Mesodermal cell (in vitro differentiated cells): ENCODE measurements at regions not wholly inside any gene's neighbourhood (a gene's known extent, or its start where the extent isn't known, plus 50 kb on each side); places are given as distances from the start of the nearest gene placed in this dataset.
"Not testable (repeated sequence)": the region's sequence is repeated elsewhere in the genome, so short reads cannot be mapped to it uniquely, and the experiment has no call there.

Source experiments
- H3K27ac ChIP-seq: 2 replicates; pipeline ENCODE4 v1.7.0; 2013; ENCODE audit warnings: mild to moderate bottlenecking, low read depth, low read length, moderate library complexity; ENCODE audit not compliant: severe bottlenecking
- H3K36me3 ChIP-seq: 2 replicates; pipeline ENCODE4 v1.7.1; 2013; ENCODE audit warnings: mild to moderate bottlenecking, low read length, moderate library complexity; ENCODE audit not compliant: control insufficient read depth, insufficient read depth
- H3K4me1 ChIP-seq: one replicate; pipeline ENCODE4 v1.7.1; 2013; ENCODE audit warnings: mild to moderate bottlenecking, low read length; ENCODE audit not compliant: insufficient read depth, control insufficient read depth, poor library complexity, severe bottlenecking
- H3K4me3 ChIP-seq: 2 replicates; pipeline ENCODE4 v1.7.0; 2013; ENCODE audit warnings: low read length, control low read depth, mild to moderate bottlenecking; ENCODE audit not compliant: insufficient read depth, poor library complexity, severe bottlenecking; ENCODE audit errors: extremely low read depth
- H3K9me3 ChIP-seq: 2 replicates; pipeline ENCODE4 v1.7.1; 2013; ENCODE audit warnings: mild to moderate bottlenecking, low read length, moderate library complexity; ENCODE audit not compliant: control insufficient read depth
- WGBS, 2 experiments: methylation state at CpG; one replicate each; pipeline ENCODE4 v1.1.5; 2013; ENCODE audit warnings: missing lambda C conversion rate in 2 of 2; ENCODE audit not compliant: insufficient coverage in 2 of 2; 5-methylcytosine and 5-hydroxymethylcytosine counted together

DNA sequence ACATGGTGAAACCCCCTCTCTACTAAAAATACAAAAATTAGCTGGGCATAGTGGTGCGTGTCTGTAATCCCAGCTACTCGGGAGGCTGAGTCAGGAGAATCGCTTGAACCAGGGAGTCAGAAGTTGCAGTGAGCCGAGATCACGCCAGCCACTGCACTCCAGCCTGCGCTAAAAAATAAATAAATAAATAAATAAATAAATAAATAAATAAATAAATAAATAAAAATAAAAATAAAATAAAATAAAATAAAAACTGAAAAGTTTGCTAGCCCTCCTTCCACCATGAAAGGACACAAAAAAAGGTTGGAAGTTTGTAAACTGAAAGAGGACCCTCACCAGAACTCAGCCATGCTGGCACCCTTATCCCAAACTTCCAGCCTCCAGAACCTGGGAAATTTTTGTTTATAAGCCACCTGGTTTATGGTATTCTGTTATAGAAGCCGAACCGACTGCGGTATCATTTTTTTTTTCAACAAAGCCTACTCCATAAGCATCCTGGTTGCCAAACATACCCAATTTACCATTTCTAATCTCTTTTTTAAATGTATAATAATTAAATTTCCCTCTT lies 448.2 kb downstream of the SEMA3D start:
- Histone ChIP-seq H3K4me1 (no peaks in the 10 kb centered on the region), H3K4me3 (no peak overlapping the region), H3K27ac (no peak overlapping the region), H3K9me3 (no peaks in the 10 kb centered on the region), H3K36me3 (no peaks in the 10 kb centered on the region)
- 94 to 100% methylated on average over 2 to 3 of the region's 9 CpGs for WGBS, 2 experiments

DNA sequence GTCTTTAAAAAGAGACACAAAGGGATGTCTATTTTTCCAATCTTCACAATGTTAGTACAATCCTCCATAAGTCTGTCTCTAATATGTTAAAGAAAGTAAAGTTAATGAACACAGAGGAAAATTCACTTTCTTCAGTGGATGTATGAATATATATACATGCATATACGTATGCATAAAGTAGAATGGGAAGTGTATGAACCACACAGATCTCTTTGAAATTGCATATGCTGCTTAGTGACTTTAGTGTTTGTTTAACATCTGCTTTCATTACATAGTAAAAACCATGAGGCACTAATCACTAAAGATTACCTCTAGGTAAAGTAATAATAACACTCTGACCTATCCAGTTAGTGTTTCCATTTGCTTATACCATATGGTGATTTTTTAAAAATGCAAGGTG lies 451.2 kb downstream of the SEMA3D start:
- H3K4me3 ChIP-seq = no peak overlapping the region
- no peaks in the 10 kb centered on the region for H3K36me3 ChIP-seq
- whole genome bisulfite sequencing, 2 experiments = no CpG with 5 or more reads among the region's 1 CpG
- H3K27ac ChIP-seq = no peak overlapping the region
- peaks cover 4% of the 10 kb centered on the region for H3K9me3 ChIP-seq
- no peaks in the 10 kb centered on the region for H3K4me1 ChIP-seq

DNA sequence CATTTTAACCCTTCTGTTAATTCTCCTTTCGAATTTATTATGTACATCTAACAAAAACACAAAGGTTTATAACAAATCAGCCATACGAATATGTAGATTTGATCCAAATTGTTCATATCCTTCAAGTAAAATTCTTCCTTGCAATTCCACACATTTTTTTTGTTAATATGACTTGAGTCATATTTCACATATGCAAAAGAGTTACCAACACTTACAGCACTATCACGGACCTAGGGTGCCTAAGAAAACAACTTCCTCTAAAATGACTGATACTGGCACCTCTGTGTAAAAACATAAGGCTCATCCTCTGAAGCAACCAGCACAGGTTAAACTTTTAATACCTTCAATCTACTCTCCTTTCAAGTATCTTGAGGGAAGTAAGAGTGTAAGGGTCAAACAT lies 451.8 kb downstream of the SEMA3D start:
- Histone ChIP-seq H3K4me3 (no peak overlapping the region), H3K4me1 (no peaks in the 10 kb centered on the region), H3K9me3 (peaks cover 4% of the 10 kb centered on the region), H3K27ac (no peak overlapping the region), H3K36me3 (no peaks in the 10 kb centered on the region)
- WGBS, 2 experiments = 100% methylated on average over 2 of the region's 3 CpGs

DNA sequence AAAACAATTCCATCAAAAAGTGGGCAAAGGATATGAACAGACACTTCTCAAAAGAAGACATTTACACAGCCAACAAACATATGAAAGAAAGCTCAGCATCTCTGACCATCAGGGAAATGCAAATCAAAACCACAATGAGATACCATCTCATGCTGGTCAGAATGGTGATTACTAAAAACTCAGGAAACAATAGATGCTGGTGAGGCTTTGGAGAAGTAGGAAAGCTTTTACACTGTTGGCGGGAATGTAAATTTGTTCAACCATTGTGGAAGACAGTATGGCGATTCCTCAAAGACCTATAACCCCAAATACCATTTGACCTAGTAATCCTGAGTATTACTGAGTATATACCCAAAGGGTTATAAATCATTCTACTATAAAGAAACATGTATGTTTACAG lies 452.9 kb downstream of the SEMA3D start:
- H3K9me3 ChIP-seq, H3K4me1 ChIP-seq, H3K27ac ChIP-seq, H3K36me3 ChIP-seq, H3K4me3 ChIP-seq: not testable (repeated sequence)
- no CpG with 5 or more reads among the region's 2 CpGs for WGBS, 2 experiments

DNA sequence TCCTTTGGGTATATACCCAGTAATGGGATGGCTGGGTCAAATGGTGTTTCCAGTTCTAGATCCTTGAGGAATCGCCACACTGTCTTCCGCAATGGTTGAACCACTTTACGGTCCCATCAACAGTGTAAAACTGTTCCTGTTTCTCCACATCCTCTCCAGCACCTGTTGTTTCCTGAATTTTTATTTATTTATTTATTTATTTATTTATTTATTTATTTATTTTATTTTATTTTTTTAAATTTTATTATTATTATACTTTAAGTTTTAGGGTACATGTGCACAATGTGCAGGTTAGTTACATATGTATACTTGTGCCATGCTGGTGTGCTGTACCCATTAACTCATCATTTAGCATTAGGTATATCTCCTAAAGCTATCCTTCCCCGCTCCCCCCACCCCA lies 456.0 kb downstream of the SEMA3D start:
- not testable (repeated sequence) for H3K36me3 ChIP-seq, H3K9me3 ChIP-seq, H3K4me3 ChIP-seq, H3K27ac ChIP-seq, H3K4me1 ChIP-seq
- WGBS, 2 experiments = no CpG with 5 or more reads among the region's 4 CpGs

DNA sequence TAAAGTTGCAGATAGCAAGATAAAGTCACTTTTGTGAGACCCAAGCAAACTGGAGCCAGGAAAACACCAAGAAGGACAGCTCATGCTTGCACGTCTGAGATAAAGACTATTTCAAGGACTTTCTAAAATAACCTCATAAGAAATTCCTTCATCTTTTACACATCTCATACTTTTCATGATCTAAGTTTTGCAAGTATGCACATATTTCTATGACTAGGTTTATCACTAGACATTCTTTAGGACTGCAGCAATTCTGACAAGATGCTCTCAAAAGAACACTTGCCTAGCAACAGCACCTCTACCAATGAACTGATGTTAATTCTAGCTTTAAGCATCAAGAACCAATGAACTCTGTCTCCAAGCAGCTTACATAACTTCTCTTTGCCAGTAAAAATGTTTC lies 457.6 kb downstream of the SEMA3D start:
- peaks cover 4% of the 10 kb centered on the region for H3K9me3 ChIP-seq
- 100% methylated on average over 1 of the region's 1 CpG for WGBS, 2 experiments
- no peaks in the 10 kb centered on the region for H3K4me1 ChIP-seq
- H3K36me3 ChIP-seq = no peaks in the 10 kb centered on the region
- no peak overlapping the region for H3K27ac ChIP-seq
- H3K4me3 ChIP-seq = no peak overlapping the region

DNA sequence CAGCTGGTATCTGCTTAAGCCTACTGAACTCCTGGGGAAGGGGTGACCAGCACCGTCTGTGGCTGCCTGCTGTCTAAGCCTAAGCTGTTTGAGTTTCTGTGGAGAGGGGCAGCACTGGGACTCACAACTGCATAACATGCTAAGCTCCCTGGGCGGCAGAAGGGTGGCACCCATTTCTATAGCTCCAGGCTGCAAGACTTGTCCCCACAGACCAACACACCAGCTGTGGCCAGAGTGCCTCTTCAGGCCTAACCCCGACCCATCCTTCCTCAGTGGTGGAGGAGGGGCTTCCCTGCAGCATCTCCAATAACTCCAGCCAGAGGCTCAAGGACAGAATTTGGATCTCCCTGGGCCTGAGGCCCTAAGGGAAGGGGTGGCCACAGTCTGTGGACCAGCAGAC lies 464.1 kb downstream of the SEMA3D start:
- WGBS, 2 experiments = 89 to 100% methylated on average over 1 to 3 of the region's 3 CpGs
- no peaks in the 10 kb centered on the region for H3K36me3 ChIP-seq
- no peak overlapping the region for H3K4me3 ChIP-seq

DNA sequence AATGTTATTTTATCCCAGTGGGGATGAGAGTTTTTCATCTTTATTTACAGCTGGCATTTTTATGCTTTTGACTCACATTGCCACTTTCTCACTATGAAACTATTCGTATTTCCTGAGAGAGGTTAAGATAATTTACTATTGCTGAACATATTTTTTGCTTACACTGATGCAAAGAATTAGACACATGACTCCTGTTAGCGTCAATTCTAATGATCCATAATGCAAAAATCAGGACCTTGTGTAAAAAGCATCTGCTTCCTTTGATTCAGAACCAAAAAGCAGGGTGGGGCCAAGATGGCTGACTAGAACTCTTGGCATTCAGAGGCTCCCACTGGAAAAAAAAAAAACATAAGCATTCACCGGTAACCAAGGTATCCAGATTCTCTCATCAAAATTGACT lies 464.8 kb downstream of the SEMA3D start:
- Histone ChIP-seq H3K4me3 (no peak overlapping the region), H3K9me3 (no peaks in the 10 kb centered on the region), H3K27ac (no peak overlapping the region), H3K4me1 (no peaks in the 10 kb centered on the region), H3K36me3 (no peaks in the 10 kb centered on the region)
- WGBS, 2 experiments = 88 to 100% methylated on average over 1 of the region's 3 CpGs

More for the DNA sequence above, 464.1 kb downstream of the SEMA3D start:
- Histone ChIP-seq H3K9me3 (no peaks in the 10 kb centered on the region), H3K27ac (no peak overlapping the region), H3K4me1 (no peaks in the 10 kb centered on the region)

DNA sequence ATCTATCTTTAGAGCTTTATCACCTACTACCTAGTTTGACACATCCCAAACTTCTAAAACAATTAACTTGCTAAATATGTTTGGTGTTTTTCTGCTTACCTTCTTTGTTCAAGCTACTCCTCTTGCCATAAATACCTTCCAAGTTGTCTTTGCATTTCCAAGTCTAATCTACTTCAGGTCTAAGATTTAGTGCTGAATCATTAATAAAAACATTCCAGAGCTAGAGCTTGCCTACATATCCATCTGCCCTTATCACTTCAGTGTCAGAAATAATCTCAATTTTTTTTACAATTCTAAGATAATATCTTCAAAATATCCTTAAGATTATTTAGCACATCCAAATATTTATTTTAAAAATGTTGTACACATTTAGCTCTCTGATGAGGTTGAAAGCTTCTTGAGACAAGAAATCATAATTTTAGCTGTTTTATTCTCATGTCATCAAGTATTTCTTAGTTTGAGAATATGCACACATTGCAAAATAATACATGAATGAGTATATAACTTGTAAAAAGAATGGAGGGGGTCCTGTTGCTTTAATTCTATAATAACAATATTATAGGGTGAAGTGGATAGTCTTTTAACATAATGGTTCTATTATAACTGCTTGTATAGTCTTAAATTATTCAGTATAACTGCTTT lies 466.3 kb downstream of the SEMA3D start:
- no peak overlapping the region for H3K4me3 ChIP-seq
- H3K36me3 ChIP-seq = no peaks in the 10 kb centered on the region
- H3K27ac ChIP-seq = no peak overlapping the region
- H3K4me1 ChIP-seq = no peaks in the 10 kb centered on the region
- H3K9me3 ChIP-seq = no peaks in the 10 kb centered on the region

DNA sequence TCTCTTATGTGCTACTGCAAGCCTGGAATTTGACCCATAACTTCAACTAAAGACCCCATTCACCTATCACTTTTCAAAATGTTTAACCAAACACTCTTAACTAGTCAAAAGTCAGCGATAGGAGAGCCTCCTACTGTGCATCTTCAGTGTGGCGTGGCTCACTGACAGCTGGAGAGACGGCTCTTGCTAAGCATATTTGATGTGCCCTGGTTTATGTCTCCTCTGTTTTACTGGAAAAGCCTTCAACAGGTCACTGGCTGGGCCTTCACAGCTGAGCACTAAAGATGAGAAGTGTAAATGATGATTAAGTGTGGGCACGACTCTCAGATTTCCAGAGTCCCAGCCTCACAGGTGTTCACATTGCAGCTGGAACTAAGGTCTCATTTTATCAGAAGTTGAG lies 472.1 kb downstream of the SEMA3D start:
- Histone ChIP-seq H3K36me3 (no peaks in the 10 kb centered on the region), H3K27ac (no peak overlapping the region), H3K4me1 (no peaks in the 10 kb centered on the region), H3K9me3 (no peaks in the 10 kb centered on the region), H3K4me3 (no peak overlapping the region)
- WGBS, 2 experiments = 44 to 51% methylated on average over 4 of the region's 4 CpGs

DNA sequence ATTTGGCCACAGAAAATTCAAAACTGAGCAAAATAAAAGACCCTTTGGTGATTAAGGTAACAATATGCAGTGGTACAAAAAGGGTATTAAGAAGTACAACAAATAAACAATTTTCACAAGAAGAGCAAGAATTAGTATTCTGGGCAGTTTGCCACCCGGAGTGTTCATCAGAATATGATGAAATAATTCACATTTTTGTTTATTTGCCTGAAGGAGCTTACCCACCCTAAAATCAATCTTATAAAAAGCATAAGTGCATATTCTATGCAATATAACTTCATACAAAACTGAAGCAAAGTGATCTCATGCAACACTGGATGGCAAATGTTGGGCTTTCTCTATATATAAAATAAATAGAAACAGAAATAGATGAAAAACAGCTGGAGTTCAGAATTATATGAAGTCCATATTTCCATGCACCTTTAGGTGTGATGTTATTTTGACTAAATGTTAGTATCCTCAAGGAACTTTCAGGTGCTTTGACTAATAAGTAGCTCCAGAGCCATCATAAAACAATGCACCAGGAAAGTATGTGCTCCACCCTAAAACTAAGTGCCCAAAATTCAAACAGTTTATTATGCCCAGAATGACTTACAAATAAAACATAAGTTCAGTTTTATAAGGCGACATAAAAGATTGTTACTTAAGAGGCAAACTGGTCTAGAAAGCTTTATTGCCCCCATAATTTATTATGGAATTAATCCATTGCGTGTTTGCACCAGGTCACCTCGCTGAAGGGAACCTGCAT lies 474.3 kb downstream of the SEMA3D start:
- WGBS, 2 experiments = 85 to 100% methylated on average over 2 to 3 of the region's 4 CpGs
- Histone ChIP-seq H3K27ac (no peak overlapping the region), H3K36me3 (no peaks in the 10 kb centered on the region), H3K4me1 (no peaks in the 10 kb centered on the region), H3K4me3 (no peak overlapping the region), H3K9me3 (no peaks in the 10 kb centered on the region)
